CD4-positive, alpha-beta T cell treated with Interferon gamma for 1 hour (primary cell): ENCODE measurements at regions not wholly inside any gene's neighbourhood (a gene's known extent, or its start where the extent isn't known, plus 50 kb on each side); places are given as distances from the start of the nearest gene placed in this dataset.

ENCODE experiments used
- DNase-seq: peaks from one replicate; pipeline ENCODE4 v3.0.0-alpha.2; 2020

DNA sequence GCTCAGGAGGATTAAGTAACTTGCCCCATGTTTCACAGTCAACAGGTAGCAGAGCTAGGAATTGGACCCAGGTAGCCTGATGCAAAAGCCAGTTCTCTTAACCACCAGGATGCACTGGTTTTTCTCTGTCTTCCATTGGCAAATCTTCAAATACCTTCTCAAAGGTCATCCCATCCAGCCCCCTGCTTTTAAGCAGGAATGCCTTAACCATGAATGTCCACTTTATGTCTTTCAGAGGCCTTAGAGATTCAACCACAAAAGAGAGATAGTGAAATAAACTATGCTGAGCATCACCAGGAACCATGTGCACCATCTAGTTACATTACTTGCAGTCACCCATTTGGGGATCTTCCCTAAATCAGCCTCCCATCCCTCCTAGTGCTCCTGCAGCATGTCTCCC, 94.3 kb downstream of the C17orf67 start:
- DNase-seq = no peak

DNA sequence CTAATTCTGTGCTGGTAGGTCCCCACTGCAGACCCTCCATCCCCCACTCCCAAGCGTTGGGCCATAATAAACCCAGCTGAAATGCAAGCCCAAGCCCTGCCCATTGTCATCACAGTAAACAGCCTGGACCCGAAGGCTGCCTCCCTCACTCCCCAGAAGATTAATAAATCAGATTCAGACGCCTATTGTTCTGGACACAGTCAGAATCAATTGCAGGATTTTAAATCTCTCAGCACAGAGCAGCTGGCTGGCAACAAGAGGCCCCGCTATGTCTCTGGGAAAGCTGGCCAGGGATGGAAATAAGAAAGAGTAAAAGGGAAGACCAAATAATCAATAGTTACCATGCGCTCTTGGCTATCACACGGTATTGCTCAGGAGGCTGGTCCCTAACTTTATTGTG, 93.9 kb downstream of the C17orf67 start:
- DNase-seq = no peak

GRCh38 chr17:56740481-56740880, 93.2 kb downstream of the C17orf67 start:
- DNase-seq = no peak
